ENCODE measurements at regions not wholly inside any gene's neighbourhood (a gene's known extent, or its start where the extent isn't known, plus 50 kb on each side); places are given as distances from the start of the nearest gene placed in this dataset.

DNA sequence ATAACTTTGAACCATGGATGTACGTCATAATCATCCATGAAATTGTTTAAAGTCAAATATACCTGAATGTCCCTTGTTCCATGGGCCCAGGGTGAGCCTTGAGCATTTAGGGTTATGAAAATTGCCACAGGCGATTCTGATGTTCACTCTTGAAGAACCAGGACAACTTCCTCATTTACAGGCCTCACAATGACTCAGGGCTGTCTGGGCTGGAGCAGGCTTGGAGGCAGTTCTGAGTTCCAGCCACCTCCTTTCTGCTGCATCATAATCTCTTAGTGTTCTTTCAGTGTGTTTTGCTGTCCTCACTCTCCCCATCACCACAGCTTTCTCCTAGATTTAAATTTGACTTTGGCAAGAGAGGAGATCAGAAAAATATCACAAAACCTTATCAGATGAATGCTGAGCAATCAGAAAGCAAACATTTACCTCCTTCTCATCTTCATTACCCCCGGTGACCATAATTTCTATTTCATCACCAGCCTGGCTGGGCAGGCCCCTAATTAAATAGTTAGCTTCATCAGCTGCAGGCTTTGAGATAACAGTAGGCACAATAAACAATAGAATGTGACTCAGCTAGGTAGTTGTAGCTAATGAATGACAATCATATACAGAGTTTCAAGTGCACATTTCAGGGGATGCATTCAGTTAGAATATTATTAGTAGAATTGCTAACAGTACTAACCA, 571.0 kb downstream of the SH2D4B start:
- no peaks in the 10 kb centered on the region for H3K9me3 ChIP-seq (ENCODE audit: control insufficient read depth, insufficient read depth, low read length)
- no peaks in the 10 kb centered on the region for H3K36me3 ChIP-seq (ENCODE audit: control insufficient read depth, low read length)
- no peak overlapping the region for H3K4me3 ChIP-seq (ENCODE audit: low read length)
- no peak overlapping the region for H3K27ac ChIP-seq (ENCODE audit: low read depth, low read length)
- no peak overlapping the region for H3K4me2 ChIP-seq (ENCODE audit: low read length)
- TF ChIP-seq, protein P1, sequence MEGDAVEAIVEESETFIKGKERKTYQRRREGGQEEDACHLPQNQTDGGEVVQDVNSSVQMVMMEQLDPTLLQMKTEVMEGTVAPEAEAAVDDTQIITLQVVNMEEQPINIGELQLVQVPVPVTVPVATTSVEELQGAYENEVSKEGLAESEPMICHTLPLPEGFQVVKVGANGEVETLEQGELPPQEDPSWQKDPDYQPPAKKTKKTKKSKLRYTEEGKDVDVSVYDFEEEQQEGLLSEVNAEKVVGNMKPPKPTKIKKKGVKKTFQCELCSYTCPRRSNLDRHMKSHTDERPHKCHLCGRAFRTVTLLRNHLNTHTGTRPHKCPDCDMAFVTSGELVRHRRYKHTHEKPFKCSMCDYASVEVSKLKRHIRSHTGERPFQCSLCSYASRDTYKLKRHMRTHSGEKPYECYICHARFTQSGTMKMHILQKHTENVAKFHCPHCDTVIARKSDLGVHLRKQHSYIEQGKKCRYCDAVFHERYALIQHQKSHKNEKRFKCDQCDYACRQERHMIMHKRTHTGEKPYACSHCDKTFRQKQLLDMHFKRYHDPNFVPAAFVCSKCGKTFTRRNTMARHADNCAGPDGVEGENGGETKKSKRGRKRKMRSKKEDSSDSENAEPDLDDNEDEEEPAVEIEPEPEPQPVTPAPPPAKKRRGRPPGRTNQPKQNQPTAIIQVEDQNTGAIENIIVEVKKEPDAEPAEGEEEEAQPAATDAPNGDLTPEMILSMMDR (IDR thresholded peaks at IDR 0.05; ENCODE audit: low read depth, low read length, poor library complexity, severe bottlenecking) = no peak
- no peak for TF ChIP-seq EZH2phosphoT487 (IDR thresholded peaks at IDR 0.05; ENCODE audit: borderline replicate concordance, low read length)
- H3K27me3 ChIP-seq (ENCODE audit: control insufficient read depth, low read length) = no peaks in the 10 kb centered on the region
- no peaks in the 10 kb centered on the region for H3K9me2 ChIP-seq (replicated peaks; ENCODE audit: control insufficient read depth, low read length)
- H3F3A ChIP-seq (ENCODE audit: control insufficient read depth, insufficient read depth) = no peaks in the 10 kb centered on the region
- H3K4me1 ChIP-seq (ENCODE audit: control insufficient read depth, low read length) = no peaks in the 10 kb centered on the region
- H3K79me2 ChIP-seq (ENCODE audit: control insufficient read depth, low read length) = no peaks in the 10 kb centered on the region
- H4K20me1 ChIP-seq (ENCODE audit: control insufficient read depth, insufficient read depth, low read depth, low read length) = no peaks in the 10 kb centered on the region

DNA sequence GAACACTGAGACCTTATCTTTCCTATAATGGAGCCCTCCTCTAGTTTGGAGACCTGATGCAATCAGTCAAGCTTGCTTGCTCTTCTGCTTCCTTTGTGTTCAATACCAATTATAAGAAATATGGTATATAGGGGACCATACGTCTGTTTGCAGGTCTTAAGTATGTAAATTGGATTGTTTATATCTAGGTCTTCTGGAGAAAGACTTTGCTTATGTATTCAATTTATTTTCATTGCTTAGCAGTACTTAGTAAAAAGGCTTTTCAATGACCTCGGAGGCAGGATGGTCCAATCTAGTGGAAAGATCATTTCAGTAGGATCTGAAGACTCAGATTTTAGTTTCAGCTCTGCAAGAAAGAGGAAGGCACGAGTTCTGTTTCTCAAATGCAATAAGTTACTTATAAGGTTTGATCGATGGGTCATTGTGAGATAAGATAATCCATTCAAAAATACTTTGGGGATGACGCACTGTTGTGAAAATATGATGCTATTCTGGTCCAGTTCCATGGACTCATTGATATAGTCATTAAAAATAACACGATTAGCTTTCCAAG, 571.6 kb downstream of the SH2D4B start:
- H3K9me3 ChIP-seq (ENCODE audit: control insufficient read depth, insufficient read depth, low read length) = no peaks in the 10 kb centered on the region
- H3K4me3 ChIP-seq (ENCODE audit: low read length) = no peak overlapping the region
- TF ChIP-seq, protein P1 (IDR thresholded peaks at IDR 0.05; ENCODE audit: low read depth, low read length, poor library complexity, severe bottlenecking) = no peak
- TF ChIP-seq EZH2phosphoT487 (IDR thresholded peaks at IDR 0.05; ENCODE audit: borderline replicate concordance, low read length) = no peak
- H3K27me3 ChIP-seq (ENCODE audit: control insufficient read depth, low read length) = no peaks in the 10 kb centered on the region
- H3K4me1 ChIP-seq (ENCODE audit: control insufficient read depth, low read length) = no peaks in the 10 kb centered on the region
- no peaks in the 10 kb centered on the region for H3K79me2 ChIP-seq (ENCODE audit: control insufficient read depth, low read length)
- H3K9me2 ChIP-seq (replicated peaks; ENCODE audit: control insufficient read depth, low read length) = no peaks in the 10 kb centered on the region
- no peak overlapping the region for H3K27ac ChIP-seq (ENCODE audit: low read depth, low read length)
- no peaks in the 10 kb centered on the region for H4K20me1 ChIP-seq (ENCODE audit: control insufficient read depth, insufficient read depth, low read depth, low read length)
- H3K4me2 ChIP-seq (ENCODE audit: low read length) = no peak overlapping the region
- no peaks in the 10 kb centered on the region for H3F3A ChIP-seq (ENCODE audit: control insufficient read depth, insufficient read depth)
- no peaks in the 10 kb centered on the region for H3K36me3 ChIP-seq (ENCODE audit: control insufficient read depth, low read length)

DNA sequence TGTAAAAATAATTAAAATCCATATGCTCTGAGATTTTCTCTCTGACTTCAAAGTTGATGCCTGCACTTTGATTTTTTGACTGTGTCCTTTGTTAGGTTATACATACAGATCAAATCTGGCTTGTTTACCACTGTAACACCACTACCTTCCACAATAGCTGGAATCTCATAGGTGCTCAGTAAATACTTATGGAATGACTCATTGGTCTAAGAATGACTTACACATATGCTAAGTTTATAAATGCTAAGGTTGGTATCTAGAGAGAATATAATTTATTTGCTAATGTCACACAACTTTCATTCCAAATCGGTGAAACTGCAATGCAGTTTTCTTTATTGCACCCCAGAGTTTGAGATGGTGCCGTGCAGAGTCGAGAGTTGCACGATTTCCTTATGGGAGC, 578.5 kb downstream of the SH2D4B start:
- no peaks in the 10 kb centered on the region for H3K27me3 ChIP-seq (ENCODE audit: control insufficient read depth, low read length)
- H3K4me3 ChIP-seq (ENCODE audit: low read length) = no peak overlapping the region
- TF ChIP-seq, protein P1 (IDR thresholded peaks at IDR 0.05; ENCODE audit: low read depth, low read length, poor library complexity, severe bottlenecking) = no peak
- no peak for TF ChIP-seq EZH2phosphoT487 (IDR thresholded peaks at IDR 0.05; ENCODE audit: borderline replicate concordance, low read length)
- no peaks in the 10 kb centered on the region for H3F3A ChIP-seq (ENCODE audit: control insufficient read depth, insufficient read depth)
- H3K27ac ChIP-seq (ENCODE audit: low read depth, low read length) = no peak overlapping the region
- no peak overlapping the region for H3K4me2 ChIP-seq (ENCODE audit: low read length)
- H3K4me1 ChIP-seq (ENCODE audit: control insufficient read depth, low read length) = no peaks in the 10 kb centered on the region
- H3K36me3 ChIP-seq (ENCODE audit: control insufficient read depth, low read length) = no peaks in the 10 kb centered on the region
- no peaks in the 10 kb centered on the region for H4K20me1 ChIP-seq (ENCODE audit: control insufficient read depth, insufficient read depth, low read depth, low read length)
- H3K9me2 ChIP-seq (replicated peaks; ENCODE audit: control insufficient read depth, low read length) = no peaks in the 10 kb centered on the region
- H3K9me3 ChIP-seq (ENCODE audit: control insufficient read depth, insufficient read depth, low read length) = no peaks in the 10 kb centered on the region
- H3K79me2 ChIP-seq (ENCODE audit: control insufficient read depth, low read length) = no peaks in the 10 kb centered on the region

Data from DOHH2 (cell line).